Peyer's patch (tissue), 4 donors: ENCODE measurements at regions not wholly inside any gene's neighbourhood (a gene's known extent, or its start where the extent isn't known, plus 50 kb on each side); places are given as distances from the start of the nearest gene placed in this dataset.

Experiments
- POLR2A ChIP-seq, 2 donors: fragments of 450-650 bp; IDR thresholded peaks; one replicate each; pipeline ENCODE4 v1.5.1; 2017; ENCODE audit warnings: antibody characterized with exemption in 2 of 2, mild to moderate bottlenecking in 2 of 2, moderate library complexity in 2 of 2
- TF ChIP-seq, protein P1 (sequence below), 6 experiments: fragments of 450-650 bp in 4 of 6; fragments of 200-600 bp in 2 of 6; sonication (generic) in 1 of 6; IDR thresholded peaks; one replicate each; pipeline ENCODE4 v1.5.1; 2017 to 2019; ENCODE audit warnings: antibody characterized with exemption in 6 of 6, mild to moderate bottlenecking in 3 of 6, moderate library complexity in 1 of 6

DNA sequence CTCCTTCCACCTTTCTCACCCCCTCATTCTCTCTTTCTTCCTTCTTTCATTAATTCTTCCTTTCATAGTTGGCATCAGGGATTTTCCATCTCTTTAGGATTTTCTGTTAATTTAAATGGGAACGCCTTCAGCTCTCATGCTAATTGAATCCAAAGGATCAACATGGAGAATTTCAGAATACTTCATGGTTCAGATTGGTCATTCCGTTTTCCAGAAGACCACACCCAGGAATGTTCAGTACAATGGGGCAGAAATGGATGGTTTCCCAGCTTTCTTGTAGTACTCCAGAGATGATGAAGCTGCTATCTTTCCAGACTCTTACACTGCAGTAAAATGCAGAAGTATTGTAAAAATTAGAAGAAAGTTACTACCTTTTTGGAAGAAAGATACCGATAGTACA lies 440.0 kb downstream of the DAD1 start:
- TF ChIP-seq, protein P1, sequence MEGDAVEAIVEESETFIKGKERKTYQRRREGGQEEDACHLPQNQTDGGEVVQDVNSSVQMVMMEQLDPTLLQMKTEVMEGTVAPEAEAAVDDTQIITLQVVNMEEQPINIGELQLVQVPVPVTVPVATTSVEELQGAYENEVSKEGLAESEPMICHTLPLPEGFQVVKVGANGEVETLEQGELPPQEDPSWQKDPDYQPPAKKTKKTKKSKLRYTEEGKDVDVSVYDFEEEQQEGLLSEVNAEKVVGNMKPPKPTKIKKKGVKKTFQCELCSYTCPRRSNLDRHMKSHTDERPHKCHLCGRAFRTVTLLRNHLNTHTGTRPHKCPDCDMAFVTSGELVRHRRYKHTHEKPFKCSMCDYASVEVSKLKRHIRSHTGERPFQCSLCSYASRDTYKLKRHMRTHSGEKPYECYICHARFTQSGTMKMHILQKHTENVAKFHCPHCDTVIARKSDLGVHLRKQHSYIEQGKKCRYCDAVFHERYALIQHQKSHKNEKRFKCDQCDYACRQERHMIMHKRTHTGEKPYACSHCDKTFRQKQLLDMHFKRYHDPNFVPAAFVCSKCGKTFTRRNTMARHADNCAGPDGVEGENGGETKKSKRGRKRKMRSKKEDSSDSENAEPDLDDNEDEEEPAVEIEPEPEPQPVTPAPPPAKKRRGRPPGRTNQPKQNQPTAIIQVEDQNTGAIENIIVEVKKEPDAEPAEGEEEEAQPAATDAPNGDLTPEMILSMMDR (IDR thresholded peaks at IDR 0.05): no peak
- no peak for TF ChIP-seq POLR2A (IDR thresholded peaks at IDR 0.05)
